KMS-11 (cell line): ENCODE measurements at regions not wholly inside any gene's neighbourhood (a gene's known extent, or its start where the extent isn't known, plus 50 kb on each side); places are given as distances from the start of the nearest gene placed in this dataset.

Experiments used
- H2AFZ ChIP-seq: fragments of 200-600 bp; sonication (generic); 2 replicates; pipeline ENCODE4 v1.6.1; 2016; ENCODE audit warnings: antibody characterized with exemption, mixed run types, low read depth
- H3K27ac ChIP-seq: fragments of 200-600 bp; sonication (generic); 2 replicates; pipeline ENCODE4 v1.6.1; 2016; ENCODE audit warnings: mild to moderate bottlenecking, mixed run types
- H3K27me3 ChIP-seq: fragments of 200-600 bp; sonication (generic); 2 replicates; pipeline ENCODE4 v1.6.1; 2017; ENCODE audit warnings: mild to moderate bottlenecking, low read depth, mixed run types, moderate library complexity; ENCODE audit not compliant: insufficient read depth
- H3K36me3 ChIP-seq: fragments of 200-600 bp; sonication (generic); 2 replicates; pipeline ENCODE4 v1.6.1; 2017; ENCODE audit warnings: mild to moderate bottlenecking, mixed run types; ENCODE audit not compliant: insufficient read depth
- H3K4me1 ChIP-seq: fragments of 200-600 bp; sonication (generic); 2 replicates; pipeline ENCODE4 v1.6.1; 2016; ENCODE audit warnings: mild to moderate bottlenecking, low read depth, mixed run types; ENCODE audit not compliant: poor library complexity, severe bottlenecking
- H3K4me2 ChIP-seq: fragments of 200-600 bp; sonication (generic); 2 replicates; pipeline ENCODE4 v1.7.0; 2016; ENCODE audit warnings: mild to moderate bottlenecking, mixed run types
- H3K4me3 ChIP-seq: fragments of 200-600 bp; sonication (generic); IDR thresholded peaks from 2 replicates; pipeline ENCODE4 v1.6.1; 2017; ENCODE audit warnings: low read depth, low read length, mixed read lengths; ENCODE audit not compliant: insufficient read depth
- H3K79me2 ChIP-seq: fragments of 200-600 bp; sonication (generic); 2 replicates; pipeline ENCODE4 v1.6.1; 2016; ENCODE audit warnings: low read depth, mixed run types; ENCODE audit not compliant: insufficient read depth
- H3K9ac ChIP-seq: fragments of 200-600 bp; sonication (generic); 2 replicates; pipeline ENCODE4 v1.6.1; 2016; ENCODE audit warnings: mild to moderate bottlenecking, mixed run types
- H4K20me1 ChIP-seq: fragments of 200-600 bp; sonication (generic); 2 replicates; pipeline ENCODE4 v1.6.1; 2016; ENCODE audit warnings: mild to moderate bottlenecking, mixed run types; ENCODE audit not compliant: insufficient read depth
- CTCF ChIP-seq: fragments of 200-600 bp; sonication (generic); conservative IDR thresholded peaks from 2 replicates; pipeline ENCODE4 v1.6.1; 2017; ENCODE audit warnings: low read depth, mild to moderate bottlenecking, antibody characterized with exemption, low read length, moderate library complexity, mixed read lengths

- H3K27ac ChIP-seq: peak overlapping the region; percentile 90
- H3K4me1 ChIP-seq: peaks cover 38% of the 10 kb centered on the region
- peak overlapping the region; percentile 77 for H3K4me2 ChIP-seq
- no peak overlapping the region for H3K9ac ChIP-seq
- H3K4me3 ChIP-seq: no peak overlapping the region
- no peak for TF ChIP-seq CTCF
- H4K20me1 ChIP-seq: no peaks in the 10 kb centered on the region
- H3K36me3 ChIP-seq: no peaks in the 10 kb centered on the region
- H3K27me3 ChIP-seq: no peaks in the 10 kb centered on the region
- H2AFZ ChIP-seq: no peak overlapping the region
- H3K79me2 ChIP-seq: no peaks in the 10 kb centered on the region
Observed at GRCh38 chr13:87537951-87538350, 133.2 kb upstream of the SLITRK5 start.

- Histone ChIP-seq H3K4me2 (peak overlapping the region; percentile 77; the same call in 1 of the 2 replicates), H3K27ac (no peak overlapping the region; the same call in 1 of the 2 replicates), H3K27me3 (no peaks in the 10 kb centered on the region), H3K9ac (no peak overlapping the region), H4K20me1 (no peaks in the 10 kb centered on the region), H3K4me3 (no peak overlapping the region), H3K36me3 (no peaks in the 10 kb centered on the region), H3K79me2 (no peaks in the 10 kb centered on the region), H3K4me1 (peaks cover 38% of the 10 kb centered on the region), H2AFZ (no peak overlapping the region)
- TF ChIP-seq CTCF: no peak
Observed at GRCh38 chr13:87538366-87539052, 132.7 kb upstream of the SLITRK5 start.

GRCh38 chr13:87553142-87553541 lies 118.0 kb upstream of the SLITRK5 start:
- H3K4me3 ChIP-seq: no peak overlapping the region
- H3K79me2 ChIP-seq: no peaks in the 10 kb centered on the region
- no peak overlapping the region for H2AFZ ChIP-seq
- no peak for TF ChIP-seq CTCF
- no peaks in the 10 kb centered on the region for H3K36me3 ChIP-seq
- H3K4me2 ChIP-seq: no peak overlapping the region
- no peak overlapping the region for H3K9ac ChIP-seq
- H4K20me1 ChIP-seq: no peaks in the 10 kb centered on the region
- H3K4me1 ChIP-seq: no peaks in the 10 kb centered on the region
- H3K27me3 ChIP-seq: no peaks in the 10 kb centered on the region
- H3K27ac ChIP-seq: no peak overlapping the region

- Histone ChIP-seq H3K9ac (no peak overlapping the region), H3K27ac (no peak overlapping the region), H4K20me1 (no peaks in the 10 kb centered on the region), H3K4me1 (no peaks in the 10 kb centered on the region), H3K4me2 (no peak overlapping the region), H3K27me3 (no peaks in the 10 kb centered on the region), H2AFZ (no peak overlapping the region), H3K4me3 (no peak overlapping the region), H3K79me2 (no peaks in the 10 kb centered on the region), H3K36me3 (no peaks in the 10 kb centered on the region)
- TF ChIP-seq CTCF: no peak
Observed at GRCh38 chr13:87554045-87554444, 117.1 kb upstream of the SLITRK5 start.
